Spleen (tissue), 7 donors: ENCODE measurements at regions not wholly inside any gene's neighbourhood (a gene's known extent, or its start where the extent isn't known, plus 50 kb on each side); places are given as distances from the start of the nearest gene placed in this dataset.

Experiments
- CTCF ChIP-seq, 11 experiments: fragments of 200-600 bp in 7 of 11; fragments of 450-650 bp in 4 of 11; sonication (generic) in 4 of 11; IDR thresholded peaks in 8 of 11; conservative IDR thresholded peaks in 3 of 11; 1 replicate in 7 of 11; 2 replicates in 4 of 11; pipeline versions ENCODE4 v1.4.0 to v1.8.0; 2016 to 2021; ENCODE audit warnings: antibody characterized with exemption in 11 of 11, inconsistent platforms in 4 of 11, mild to moderate bottlenecking in 1 of 11
- POLR2AphosphoS5 ChIP-seq, 3 donors: sonication (generic); formaldehyde crosslinking; IDR thresholded peaks; one replicate each; pipeline ENCODE4 v1.5.1; 2017; ENCODE audit warnings: antibody characterized with exemption in 3 of 3
- donor health status: DM: no; HTN: no; CAD: no; lungs with moderate emphysema.
- donor health status: DM: no; HTN: no; CAD: no.
- donor health status: DM: no; HTN: no; CAD: no.

DNA sequence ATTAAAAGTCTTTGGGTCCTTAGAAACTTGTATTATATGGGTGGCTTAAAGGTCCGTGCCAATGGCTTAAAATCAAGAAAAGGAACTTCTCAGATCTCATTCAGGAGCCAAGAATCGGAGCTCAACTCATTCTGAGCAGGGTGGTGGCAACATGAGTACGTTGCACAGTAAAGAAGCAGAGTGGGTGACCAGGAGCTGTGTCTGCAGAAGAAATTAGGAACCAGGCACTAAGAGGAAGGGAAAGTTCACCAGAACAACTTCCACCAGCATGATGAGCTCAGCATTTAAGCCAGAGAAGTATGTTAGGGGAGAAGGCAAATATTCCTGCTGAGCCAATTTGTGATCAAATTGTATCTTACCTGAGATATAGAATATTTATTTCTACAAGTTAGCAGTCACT is 236.0 kb upstream of the NRP1 start:
- no peak for TF ChIP-seq CTCF (IDR thresholded peaks at IDR 0.05 in 8 of 11, conservative IDR thresholded peaks at IDR 0.05 in 3 of 11)
- TF ChIP-seq POLR2AphosphoS5 (IDR thresholded peaks at IDR 0.05): peak in 1 of 3 donors; percentile 43
